ENCODE measurements at regions not wholly inside any gene's neighbourhood (a gene's known extent, or its start where the extent isn't known, plus 50 kb on each side); places are given as distances from the start of the nearest gene placed in this dataset.

- no peak for DNase-seq (ENCODE audit: low read depth in 2 of 2)
These were observed 679.0 kb upstream of the ID2 start for GRCh38 chr2:8002765-8003393.

DNA sequence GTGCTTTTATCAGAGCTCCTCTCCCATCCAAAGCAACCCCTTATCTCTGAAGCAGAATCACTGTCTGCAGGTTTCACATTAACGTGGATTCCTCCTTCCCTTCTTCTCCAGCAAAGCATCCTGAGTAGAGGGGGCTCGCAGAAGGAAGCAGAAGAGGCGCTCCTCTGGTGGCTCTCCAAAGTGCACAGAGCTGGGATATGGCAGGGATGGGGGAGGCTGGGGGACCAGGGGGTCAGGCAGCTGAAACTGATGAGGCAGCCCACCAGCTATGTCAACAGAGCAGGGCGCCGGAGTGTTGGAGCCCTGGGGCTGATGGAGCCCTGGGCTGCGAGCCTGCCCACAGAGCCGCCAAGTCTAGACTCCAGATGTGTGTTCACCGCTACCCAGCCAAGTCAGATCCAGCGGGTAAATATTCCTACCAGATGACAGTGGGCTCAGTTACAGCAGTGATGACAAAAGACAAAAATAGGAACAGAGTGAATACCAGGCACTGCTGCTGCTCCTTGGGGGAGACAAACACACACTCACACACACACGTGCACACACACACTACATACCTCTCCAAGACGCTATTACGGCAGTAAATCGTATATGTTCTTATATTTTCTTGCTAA is 678.3 kb upstream of the ID2 start:
- DNase-seq (ENCODE audit: low read depth in 2 of 2): no peak

GRCh38 chr2:8004250-8004681 is 677.6 kb upstream of the ID2 start:
- no peak for DNase-seq (ENCODE audit: low read depth in 2 of 2)

DNA sequence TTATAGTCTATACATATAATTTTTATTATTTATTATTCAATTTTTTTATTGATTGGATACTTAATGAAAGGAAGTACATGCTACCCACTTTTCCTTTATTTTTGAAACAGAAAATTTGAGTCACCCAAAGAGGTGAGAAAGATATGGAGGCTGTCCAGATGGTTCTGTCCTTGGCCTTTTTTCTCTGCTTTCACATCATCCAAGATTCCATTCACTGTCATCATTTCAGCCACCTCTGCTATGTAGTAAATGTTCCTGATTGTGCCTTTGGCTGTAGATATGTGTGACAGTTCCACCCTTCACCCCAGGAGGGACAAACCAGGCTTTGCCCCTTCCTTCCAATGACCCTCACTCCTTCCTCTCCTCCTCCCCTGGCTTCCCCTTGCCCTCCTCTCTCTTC is 675.7 kb upstream of the ID2 start:
- no peak for DNase-seq (ENCODE audit: low read depth in 2 of 2)

- DNase-seq (ENCODE audit: low read depth in 2 of 2): no peak
These were observed 675.2 kb upstream of the ID2 start for GRCh38 chr2:8006626-8007025.

DNA sequence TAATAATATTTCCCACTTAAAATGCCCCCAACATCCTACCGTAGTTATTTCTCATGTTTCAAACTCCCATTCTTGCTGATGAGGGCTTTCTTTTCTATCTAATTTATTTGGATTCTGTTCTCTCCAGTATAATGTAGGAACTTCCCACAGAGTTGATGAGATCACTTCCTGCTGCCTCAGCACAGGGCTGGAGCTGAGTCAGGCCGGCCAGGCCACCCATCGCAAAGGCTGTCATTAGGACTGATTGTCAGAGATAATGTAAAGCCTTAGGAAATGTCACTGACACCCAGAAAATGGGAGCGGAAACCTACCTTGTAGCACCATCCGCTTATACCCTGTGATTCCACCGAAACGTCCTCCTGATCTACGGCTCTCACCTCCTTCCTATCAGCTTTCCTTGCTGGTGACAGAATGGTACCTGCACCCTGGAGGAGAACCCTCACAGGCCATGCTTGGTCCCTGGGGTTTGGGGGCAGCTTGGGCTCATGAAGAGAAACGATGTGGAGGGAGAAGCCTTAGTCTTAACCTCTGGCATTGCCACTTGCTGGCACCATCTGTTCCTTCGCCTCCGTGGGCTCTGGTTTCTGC is 672.8 kb upstream of the ID2 start:
- DNase-seq (ENCODE audit: low read depth in 2 of 2): no peak

- no peak for DNase-seq (ENCODE audit: low read depth in 2 of 2)
These were observed 665.8 kb upstream of the ID2 start for GRCh38 chr2:8015848-8016600.

- DNase-seq (ENCODE audit: low read depth in 2 of 2): no peak
These were observed 665.2 kb upstream of the ID2 start for GRCh38 chr2:8016688-8017087.

GRCh38 chr2:8018956-8019355 is 662.9 kb upstream of the ID2 start:
- DNase-seq (ENCODE audit: low read depth in 2 of 2): no peak

DNA sequence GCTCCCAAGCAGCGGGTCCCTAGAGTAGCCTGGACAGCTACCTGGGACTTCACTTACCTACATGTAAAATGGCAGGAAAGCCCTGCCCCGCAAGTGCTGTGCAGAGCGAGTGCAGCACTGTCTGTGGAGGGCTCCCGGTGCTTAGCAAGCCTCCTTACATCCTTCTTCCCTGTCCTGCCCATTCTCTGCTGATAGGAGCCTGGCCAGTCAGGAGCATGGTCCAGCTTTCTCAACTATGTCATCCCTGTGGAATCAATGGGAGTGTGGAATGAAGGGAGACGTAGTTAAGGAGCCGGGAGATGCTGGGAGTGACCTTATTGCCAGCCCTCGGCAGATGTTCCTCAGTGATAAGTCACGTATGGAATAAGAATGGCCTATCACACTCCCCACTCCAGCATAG is 661.9 kb upstream of the ID2 start:
- DNase-seq (ENCODE audit: low read depth in 2 of 2): no peak

DNA sequence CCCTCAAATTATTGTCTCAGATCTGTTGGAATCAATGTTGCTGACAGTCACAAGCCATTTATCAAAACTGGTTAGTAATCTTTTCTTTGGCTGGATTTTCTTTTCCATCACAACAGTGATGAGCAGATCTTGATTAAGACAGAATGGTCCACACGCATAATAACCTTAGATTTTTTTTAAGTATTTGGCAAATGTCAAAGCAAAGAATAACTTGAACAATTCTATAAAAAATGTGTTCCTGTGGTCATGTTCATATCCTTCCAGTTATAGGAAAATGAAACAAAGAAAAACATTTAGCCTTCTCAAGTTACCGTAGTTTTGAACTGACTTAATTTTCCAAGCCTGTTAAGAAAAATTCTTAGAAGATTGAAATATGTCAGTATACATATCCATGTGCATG is 659.9 kb upstream of the ID2 start:
- no peak for DNase-seq (ENCODE audit: low read depth in 2 of 2)

- no peak for DNase-seq (ENCODE audit: low read depth in 2 of 2)
These were observed 658.8 kb upstream of the ID2 start for GRCh38 chr2:8022908-8023640.

GRCh38 chr2:8024506-8024905 is 657.4 kb upstream of the ID2 start:
- DNase-seq (ENCODE audit: low read depth in 2 of 2): no peak

GRCh38 chr2:8026381-8026780 is 655.5 kb upstream of the ID2 start:
- DNase-seq (ENCODE audit: low read depth in 2 of 2): no peak

DNA sequence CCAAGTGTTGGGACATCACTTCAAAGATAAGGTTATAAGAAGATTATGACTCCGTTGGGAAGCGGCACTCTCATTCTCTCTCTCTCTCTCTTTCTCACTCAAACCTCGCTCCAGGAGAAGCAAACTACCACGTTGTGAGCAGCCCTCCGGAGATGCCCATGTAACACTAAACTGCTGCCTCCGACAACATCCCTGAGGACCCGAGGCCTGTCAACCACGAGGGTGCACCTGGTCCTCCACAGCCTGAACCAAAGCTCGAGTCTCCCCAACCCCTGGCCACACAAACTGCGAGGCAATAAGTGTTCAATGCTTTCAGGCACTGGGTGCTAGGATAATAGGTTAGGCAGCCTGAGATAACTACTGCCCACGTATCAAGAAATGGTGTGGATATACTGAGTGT is 654.5 kb upstream of the ID2 start:
- no peak for DNase-seq (ENCODE audit: low read depth in 2 of 2)

GRCh38 chr2:8028036-8028435 is 653.8 kb upstream of the ID2 start:
- no peak for DNase-seq (ENCODE audit: low read depth in 2 of 2)

DNA sequence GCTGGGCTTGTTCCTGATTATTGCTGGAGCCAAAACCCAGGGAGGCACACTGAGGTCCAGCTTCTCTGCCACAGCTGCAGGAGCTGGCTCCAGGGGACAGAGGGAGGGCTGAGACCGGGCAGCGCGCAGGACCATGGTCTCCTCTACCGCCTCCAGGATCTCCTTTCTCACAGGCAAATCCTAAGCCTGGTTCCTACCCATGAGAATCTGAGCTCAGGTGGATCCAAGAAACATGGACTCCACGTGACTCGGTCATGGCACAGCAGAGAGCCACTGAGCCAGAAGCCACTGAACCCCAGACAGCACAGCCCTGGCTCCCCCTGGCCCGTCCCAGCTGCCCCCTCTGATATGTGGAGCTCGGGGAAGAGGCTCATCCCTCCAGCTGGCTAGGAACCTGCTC is 653.4 kb upstream of the ID2 start:
- no peak for DNase-seq (ENCODE audit: low read depth in 2 of 2)

- DNase-seq (ENCODE audit: low read depth in 2 of 2): no peak
These were observed 652.9 kb upstream of the ID2 start for GRCh38 chr2:8028981-8029380.

DNA sequence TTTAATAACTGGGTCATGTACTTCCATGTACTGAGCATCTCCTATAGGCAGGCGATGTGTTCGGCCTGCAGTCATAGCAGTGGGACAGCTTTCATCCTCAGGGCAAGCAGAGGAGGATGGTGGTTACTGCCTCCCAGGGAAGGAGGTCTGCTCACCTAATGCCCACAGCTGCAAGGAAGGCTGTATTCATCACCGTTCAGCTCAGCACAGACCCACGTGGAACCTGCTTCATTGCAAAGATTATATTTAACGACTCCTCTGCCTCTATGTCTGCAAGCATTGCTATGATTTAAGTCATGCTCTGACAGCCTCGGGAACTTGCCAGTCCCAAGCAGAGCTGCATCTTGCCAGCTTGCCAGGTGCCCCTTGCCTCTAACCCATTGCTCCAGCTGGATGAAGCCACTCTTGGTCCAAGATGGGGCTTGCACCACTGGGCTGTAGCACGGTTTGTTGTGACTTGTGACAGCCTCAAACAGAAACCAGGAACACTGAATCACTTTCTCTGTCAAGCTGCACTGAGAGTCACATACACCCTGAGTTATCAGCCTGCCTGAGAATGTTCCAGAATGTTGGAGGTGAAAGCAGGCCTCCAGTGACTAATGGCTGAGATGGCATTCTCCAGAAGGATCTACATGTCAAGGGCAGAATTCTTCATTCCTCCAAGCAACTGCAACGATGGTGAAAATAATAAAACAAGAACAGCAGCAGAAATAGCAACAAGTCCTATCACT is 651.1 kb upstream of the ID2 start:
- no peak for DNase-seq (ENCODE audit: low read depth in 2 of 2)

- DNase-seq (ENCODE audit: low read depth in 2 of 2): no peak
These were observed 650.5 kb upstream of the ID2 start for GRCh38 chr2:8031370-8031769.

GRCh38 chr2:8033546-8034096 is 648.2 kb upstream of the ID2 start:
- DNase-seq (ENCODE audit: low read depth in 2 of 2): no peak
